Stimulated activated CD8-positive, alpha-beta memory T cell treated with anti-CD3 and anti-CD28 coated beads, Interleukin-15, amount 100 ng/mL, for 1 hour (primary cell): ENCODE measurements at regions not wholly inside any gene's neighbourhood (a gene's known extent, or its start where the extent isn't known, plus 50 kb on each side); places are given as distances from the start of the nearest gene placed in this dataset.
A peak's percentile ranks its signal among the peaks of the same experiment; 100 is the strongest.

Experiments
- DNase-seq: peaks from one replicate; pipeline ENCODE4 v3.0.0-alpha.2; 2020; ENCODE audit warnings: low read depth

GRCh38 chr17:77602062-77602746, 356.3 kb upstream of the TNRC6C start:
- no peak for DNase-seq

- DNase-seq: no peak
Observed at GRCh38 chr17:77602883-77603640, 355.4 kb upstream of the TNRC6C start.

GRCh38 chr17:77604301-77604972, 354.1 kb upstream of the TNRC6C start:
- DNase-seq: no peak

- DNase-seq: no peak
Observed at GRCh38 chr17:77604973-77605313, 353.6 kb upstream of the TNRC6C start.

- no peak for DNase-seq
Observed at GRCh38 chr17:77606146-77606864, 352.2 kb upstream of the TNRC6C start.

GRCh38 chr17:77606865-77607210, 351.7 kb upstream of the TNRC6C start:
- no peak for DNase-seq

GRCh38 chr17:77607606-77608005, 350.9 kb upstream of the TNRC6C start:
- DNase-seq: no peak

GRCh38 chr17:77608431-77608830, 350.1 kb upstream of the TNRC6C start:
- no peak for DNase-seq

- DNase-seq: peak; percentile 15
Observed at GRCh38 chr17:77609553-77610517, 348.7 kb upstream of the TNRC6C start.

GRCh38 chr17:77610518-77610893, 348.0 kb upstream of the TNRC6C start:
- no peak for DNase-seq

- no peak for DNase-seq
Observed at GRCh38 chr17:77610972-77611521, 347.5 kb upstream of the TNRC6C start.

GRCh38 chr17:77611791-77612502, 346.6 kb upstream of the TNRC6C start:
- no peak for DNase-seq

- no peak for DNase-seq
Observed at GRCh38 chr17:77613218-77613617, 345.3 kb upstream of the TNRC6C start.

- DNase-seq: no peak
Observed at GRCh38 chr17:77613627-77614026, 344.9 kb upstream of the TNRC6C start.

GRCh38 chr17:77615703-77616253, 342.7 kb upstream of the TNRC6C start:
- DNase-seq: no peak

GRCh38 chr17:77616254-77616731, 342.2 kb upstream of the TNRC6C start:
- DNase-seq: no peak

- DNase-seq: no peak
Observed at GRCh38 chr17:77617516-77617915, 341.0 kb upstream of the TNRC6C start.

- no peak for DNase-seq
Observed at GRCh38 chr17:77618173-77618572, 340.3 kb upstream of the TNRC6C start.

GRCh38 chr17:77618731-77619130, 339.8 kb upstream of the TNRC6C start:
- DNase-seq: no peak

GRCh38 chr17:77619326-77619725, 339.2 kb upstream of the TNRC6C start:
- no peak for DNase-seq
